T-helper 1 cell (primary cell): ENCODE measurements at regions not wholly inside any gene's neighbourhood (a gene's known extent, or its start where the extent isn't known, plus 50 kb on each side); places are given as distances from the start of the nearest gene placed in this dataset.

ENCODE experiments used
- DNase-seq, 5 donors: peaks; one replicate each; pipeline ENCODE4 v3.0.0-alpha.2; 2012 to 2020

GRCh38 chr3:153679714-153680113, 441.5 kb upstream of the ARHGEF26 start:
- no peak for DNase-seq

- no peak for DNase-seq
These were observed 440.7 kb upstream of the ARHGEF26 start for GRCh38 chr3:153680526-153680925.

- DNase-seq = no peak
These were observed 440.1 kb upstream of the ARHGEF26 start for GRCh38 chr3:153681057-153681456.

- DNase-seq = no peak
These were observed 432.7 kb upstream of the ARHGEF26 start for GRCh38 chr3:153688301-153689120.

- DNase-seq = peak in 1 of 5 donors; percentile 13
These were observed 428.0 kb upstream of the ARHGEF26 start for GRCh38 chr3:153693207-153693606.

DNA sequence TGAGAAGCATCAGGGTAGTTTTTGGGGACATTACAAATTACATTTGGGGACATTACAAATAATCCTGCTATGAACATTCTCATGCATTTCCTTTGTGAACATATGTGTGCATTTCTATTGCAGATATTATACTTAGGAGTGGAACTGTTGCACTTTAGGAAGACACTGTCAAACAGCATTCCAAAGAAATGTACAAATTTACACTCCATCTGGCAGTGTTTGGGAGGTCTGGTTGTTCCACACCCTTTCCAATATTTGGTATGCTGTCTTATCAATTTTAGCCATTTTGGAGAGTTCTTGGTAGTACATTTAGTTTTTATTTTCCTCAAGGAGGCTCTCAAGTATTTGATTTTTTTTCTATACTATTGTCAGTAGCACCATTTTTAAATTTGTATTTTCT, 419.1 kb upstream of the ARHGEF26 start:
- DNase-seq = no peak

DNA sequence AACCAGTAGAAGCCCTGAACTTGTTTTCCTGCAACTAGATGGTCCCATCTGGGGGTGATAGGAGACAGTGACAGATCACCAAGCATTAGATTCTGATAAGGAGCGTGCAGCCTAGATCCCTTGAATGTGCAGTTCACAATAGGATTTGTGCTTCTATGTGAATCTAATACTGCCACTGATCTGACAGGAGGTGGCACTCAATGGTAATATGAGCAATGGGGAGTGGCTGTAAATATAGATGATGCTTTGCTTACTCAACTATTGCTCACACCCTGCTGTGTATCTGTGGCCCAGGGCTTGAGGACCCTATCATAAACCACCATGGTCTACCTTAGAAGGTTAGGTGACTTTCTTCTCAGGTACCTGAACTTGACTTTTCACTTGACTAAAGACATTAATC, 417.1 kb upstream of the ARHGEF26 start:
- no peak for DNase-seq

GRCh38 chr3:153706706-153707105, 414.5 kb upstream of the ARHGEF26 start:
- no peak for DNase-seq

DNA sequence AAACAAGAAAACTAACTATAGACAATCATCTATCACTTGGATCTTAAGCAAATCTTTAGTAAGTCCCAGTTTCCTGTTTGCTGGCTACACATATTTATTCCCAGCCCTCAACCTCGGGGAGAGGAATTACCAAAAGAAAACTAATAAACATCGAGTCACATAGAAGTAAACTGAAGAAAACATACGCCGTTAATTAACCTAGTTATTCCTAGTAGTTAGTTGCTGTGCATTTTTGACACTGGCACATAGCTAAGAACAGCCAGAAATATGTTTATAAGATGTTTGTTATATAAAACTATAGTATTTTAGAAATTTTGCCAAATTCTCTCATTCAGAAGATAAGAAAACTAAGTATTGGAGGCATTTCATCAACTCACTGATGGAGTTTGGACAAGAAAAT, 407.2 kb upstream of the ARHGEF26 start:
- no peak for DNase-seq

- DNase-seq = no peak
These were observed 406.5 kb upstream of the ARHGEF26 start for GRCh38 chr3:153714588-153715290.

DNA sequence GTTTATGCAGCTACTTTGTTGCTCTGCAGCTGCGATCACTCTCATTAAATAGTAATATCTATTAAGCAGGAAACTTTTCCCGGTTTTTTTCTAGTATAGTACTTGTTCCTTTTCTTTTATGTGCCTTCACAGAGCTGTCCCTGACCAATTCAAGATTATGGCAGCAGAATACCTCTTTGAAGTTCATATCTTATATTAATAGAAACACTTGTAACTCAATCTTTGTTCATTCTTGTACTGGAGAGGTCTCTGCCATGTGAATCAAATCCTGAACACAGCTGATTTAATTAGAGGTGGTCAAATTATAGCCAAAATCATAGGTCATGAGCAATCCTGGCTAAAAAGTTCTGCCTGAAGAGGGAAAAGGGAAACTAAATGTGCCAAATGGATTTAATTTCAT, 399.0 kb upstream of the ARHGEF26 start:
- no peak for DNase-seq

DNA sequence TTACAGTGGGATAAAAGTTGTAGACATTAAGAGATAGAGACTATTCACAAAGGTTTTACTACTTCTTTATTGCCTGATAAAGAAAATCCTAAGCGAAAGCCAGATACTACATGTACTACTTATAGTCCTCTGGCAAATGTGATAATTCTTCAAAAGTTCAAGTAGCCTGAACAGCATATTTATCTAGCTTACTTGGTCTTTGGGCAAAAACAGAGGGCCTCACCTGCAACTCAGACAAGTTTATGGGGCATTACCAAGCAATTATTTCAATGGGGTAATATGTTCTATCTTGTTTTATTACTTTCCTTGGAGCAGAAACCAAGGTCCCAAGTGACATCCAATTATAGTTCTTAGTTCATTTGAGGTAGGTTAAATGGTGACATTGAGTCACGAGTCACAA, 390.1 kb upstream of the ARHGEF26 start:
- no peak for DNase-seq

DNA sequence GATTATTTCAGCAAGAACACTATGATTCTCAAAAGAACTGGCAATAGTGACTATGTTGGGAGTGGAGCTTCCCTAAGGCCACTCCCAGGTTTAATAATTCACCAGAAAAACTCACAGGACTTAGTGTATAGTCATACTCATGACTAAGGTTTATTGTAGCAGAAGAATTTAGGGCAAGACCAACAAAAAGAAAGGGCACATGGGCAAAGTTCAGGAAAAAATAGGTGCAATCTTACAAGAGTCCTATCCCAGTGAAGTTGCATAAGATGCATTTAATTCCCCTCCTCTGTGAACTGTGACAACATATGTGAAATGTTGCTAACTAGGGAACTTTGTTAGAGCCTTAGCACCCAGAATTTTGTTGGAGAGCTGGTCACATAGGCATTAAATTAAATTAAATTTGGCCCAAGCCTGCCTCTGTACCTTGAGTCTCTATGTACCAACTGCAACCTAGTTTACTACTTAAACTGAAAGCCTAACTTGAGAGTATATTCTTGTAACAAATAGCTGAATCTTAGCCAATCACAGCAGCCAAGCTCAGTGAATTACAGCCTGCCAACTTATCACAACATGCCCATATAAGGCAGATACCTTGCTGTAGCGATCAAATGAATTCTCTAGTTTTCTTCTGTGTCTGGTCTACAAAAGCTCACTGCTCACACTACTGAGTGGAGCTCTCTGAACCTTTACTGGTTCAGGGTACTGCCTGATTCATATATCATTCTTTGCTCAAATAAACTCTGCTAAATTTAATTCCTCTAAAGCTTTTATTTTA, 386.2 kb upstream of the ARHGEF26 start:
- DNase-seq = no peak

GRCh38 chr3:153740109-153740508, 381.1 kb upstream of the ARHGEF26 start:
- no peak for DNase-seq

- no peak for DNase-seq
These were observed 376.3 kb upstream of the ARHGEF26 start for GRCh38 chr3:153744889-153745288.

DNA sequence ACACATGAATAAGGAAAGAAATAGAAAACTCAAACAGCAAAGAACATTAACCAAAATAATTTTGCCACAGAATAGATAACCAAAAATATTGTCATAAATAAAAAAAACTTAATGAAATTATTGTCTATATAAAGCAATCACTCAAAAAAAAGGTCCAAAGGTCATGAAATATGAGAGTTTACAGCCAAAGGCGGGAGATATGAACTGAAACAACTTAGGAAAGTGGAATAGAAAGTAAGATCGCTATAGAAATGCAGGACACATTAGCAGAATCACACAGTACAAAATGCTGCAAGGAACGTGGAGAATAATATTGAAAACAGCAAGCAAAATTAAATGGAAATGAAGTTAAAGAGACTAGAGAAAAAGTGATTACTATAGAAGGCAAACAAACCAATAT, 375.0 kb upstream of the ARHGEF26 start:
- DNase-seq = no peak

DNA sequence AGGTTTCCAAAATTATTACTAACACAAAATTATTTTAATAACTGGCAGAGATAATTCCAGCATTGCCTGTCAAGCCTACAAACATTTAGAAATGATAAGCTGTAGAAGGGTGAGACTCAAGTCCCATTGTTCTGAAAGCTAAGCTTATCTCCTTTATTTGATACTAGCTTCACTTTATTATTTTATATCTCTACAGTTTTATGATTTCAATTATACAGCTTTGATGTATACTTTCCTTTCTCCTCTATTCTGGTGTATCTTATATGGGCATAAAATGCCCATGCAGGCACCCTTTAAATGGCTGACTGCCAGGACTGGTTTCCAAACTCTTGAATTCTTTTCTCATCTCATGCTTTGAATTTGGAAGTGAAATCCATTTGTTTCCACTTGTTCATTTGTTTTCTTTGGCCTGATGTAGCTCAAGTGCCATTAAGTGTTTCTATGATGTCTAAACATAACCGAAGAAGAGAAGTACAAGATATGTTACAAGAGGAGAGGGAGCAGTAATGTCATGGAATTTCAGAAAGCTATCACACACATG, 372.1 kb upstream of the ARHGEF26 start:
- DNase-seq = no peak

DNA sequence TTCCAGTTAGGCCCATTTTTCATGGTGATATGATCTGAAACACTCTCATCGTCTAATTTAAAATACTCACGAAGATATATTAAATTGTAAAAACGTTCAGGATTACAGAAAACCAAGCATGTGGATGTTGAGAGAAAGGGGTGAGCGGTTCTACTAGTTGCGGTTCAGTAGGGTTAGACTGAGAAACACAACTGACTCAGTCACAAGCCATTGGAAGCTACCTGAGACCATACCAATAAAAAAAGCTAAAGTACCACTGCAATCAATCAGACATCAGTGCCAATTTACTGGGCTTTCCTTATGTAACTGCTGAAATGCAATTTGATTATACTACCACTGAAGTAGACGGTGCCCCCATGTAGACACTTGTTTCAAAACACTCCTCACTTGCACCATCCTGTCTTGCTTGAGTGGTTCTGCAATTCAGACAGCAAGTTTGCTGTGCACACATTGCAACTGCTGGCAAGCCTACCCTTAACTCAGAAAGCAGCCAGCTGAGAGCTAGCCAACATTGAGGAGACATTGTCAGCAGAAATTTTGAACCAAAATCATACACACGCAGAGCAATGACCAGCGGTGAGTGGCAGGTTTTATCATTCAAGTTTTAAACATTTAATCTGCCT, 368.7 kb upstream of the ARHGEF26 start:
- DNase-seq = no peak

GRCh38 chr3:153753035-153753434, 368.2 kb upstream of the ARHGEF26 start:
- no peak for DNase-seq

- DNase-seq = no peak
These were observed 364.4 kb upstream of the ARHGEF26 start for GRCh38 chr3:153756816-153757215.

- no peak for DNase-seq
These were observed 363.4 kb upstream of the ARHGEF26 start for GRCh38 chr3:153757839-153758238.

- no peak for DNase-seq
These were observed 360.2 kb upstream of the ARHGEF26 start for GRCh38 chr3:153760948-153761347.
